GM12878 (cell line): ENCODE measurements at regions not wholly inside any gene's neighbourhood (a gene's known extent, or its start where the extent isn't known, plus 50 kb on each side); places are given as distances from the start of the nearest gene placed in this dataset.

ENCODE experiments used
- ATAC-seq: fragments of 200-7000 bp; cut with Tn5 transposase; 3 replicates; pipeline ENCODE4 v1.9.1; 2020; ENCODE audit warnings: mild to moderate bottlenecking, moderate library complexity
- BruUV-seq: library from RNA; stranded (reverse); fragments of 400-500 nt; replicated peaks from 2 replicates; lab custom pipeline; 2021; lab: Mats Ljungman, UMichigan
- CTCF ChIA-PET: fragments of 300-600 bp; sonication (Branson Sonifier 250); formaldehyde crosslinking; extraction: SDS; loops from one replicate; lab custom pipeline; 2021; ENCODE audit warnings: inconsistent platforms; lab: Yijun Ruan, JAX
- POLR2A ChIA-PET: fragments of 350-600 bp; formaldehyde crosslinking; extraction: SDS; loops from one replicate; lab custom pipeline; 2021; ENCODE audit warnings: inconsistent platforms; lab: Charles Lee
- RAD21 ChIA-PET: fragments of 300-600 bp; sonication (Branson Sonifier 250); formaldehyde crosslinking; loops from one replicate; lab custom pipeline; 2023; ENCODE audit warnings: antibody characterized with exemption; ENCODE audit not compliant: unreplicated experiment; lab: Charles Lee
- SMC1A ChIA-PET: fragments of 300-600 bp; sonication (Branson Sonifier 250); formaldehyde crosslinking; loops from one replicate; lab custom pipeline; 2023; ENCODE audit not compliant: unreplicated experiment, uncharacterized antibody; lab: Charles Lee
- DNase-seq: peaks from one replicate; pipeline ENCODE4 v3.0.0-alpha.2; 2011; ENCODE audit warnings: low read depth, low spot score
- FAIRE-seq: peaks from 3 replicates; lab custom pipeline; 2011; peaks lifted over from hg19 to GRCh38; lab: Jason Lieb, UNC
- H2AFZ ChIP-seq: 2 replicates; pipeline ENCODE4 v1.6.0; 2011; ENCODE audit warnings: low read depth, low read length, control low read depth; ENCODE audit not compliant: control insufficient read depth
- H3K27ac ChIP-seq: 2 replicates; pipeline ENCODE4 v1.5.1; 2011; ENCODE audit warnings: control low read depth; ENCODE audit not compliant: control insufficient read depth, insufficient read depth
- H3K27me3 ChIP-seq, 2 experiments: replicated peaks in 1 of 2; 2 replicates each; pipeline versions ENCODE4 v1.6.0 to v1.6.1; 2011; ENCODE audit warnings: low read length in 1 of 2; ENCODE audit not compliant: control insufficient read depth in 2 of 2, insufficient read depth in 2 of 2
- H3K36me3 ChIP-seq, 2 experiments: 2 replicates each; pipeline ENCODE4 v1.5.1; 2011; ENCODE audit warnings: low read length in 1 of 2; ENCODE audit not compliant: control insufficient read depth in 2 of 2, insufficient read depth in 2 of 2
- H3K4me1 ChIP-seq: 2 replicates; pipeline ENCODE4 v1.6.1; 2011; ENCODE audit warnings: mild to moderate bottlenecking, low read length, moderate library complexity, mixed read lengths; ENCODE audit not compliant: control insufficient read depth, insufficient read depth
- H3K4me2 ChIP-seq: 2 replicates; pipeline ENCODE4 v1.6.0; 2011; ENCODE audit warnings: control low read depth; ENCODE audit not compliant: control insufficient read depth, insufficient read depth
- H3K4me3 ChIP-seq: fragments of 200-600 bp; sonication (generic); 2 replicates; pipeline ENCODE4 v1.5.1; 2016
- H3K79me2 ChIP-seq: 2 replicates; pipeline ENCODE4 v1.6.0; 2011; ENCODE audit warnings: low read length; ENCODE audit not compliant: control insufficient read depth, insufficient read depth
- H3K9ac ChIP-seq: 2 replicates; pipeline ENCODE4 v1.8.0; 2011; ENCODE audit warnings: low read length, control low read depth, mixed read lengths; ENCODE audit not compliant: control insufficient read depth, insufficient read depth
- H3K9me3 ChIP-seq: replicated peaks from 3 replicates; pipeline ENCODE4 v1.5.1; 2011; ENCODE audit warnings: mild to moderate bottlenecking, low read length; ENCODE audit not compliant: control insufficient read depth, insufficient read depth
- H4K20me1 ChIP-seq: 2 replicates; pipeline ENCODE4 v1.6.0; 2011; ENCODE audit not compliant: control insufficient read depth, insufficient read depth
- CBFB ChIP-seq: IDR thresholded peaks from 2 replicates; pipeline ENCODE4 v1.6.1; 2016; ENCODE audit warnings: antibody characterized with exemption, low read depth
- FOXK2 ChIP-seq: fragments of 450-650 bp; IDR thresholded peaks from 2 replicates; pipeline ENCODE4 v1.6.1; 2017; ENCODE audit warnings: mild to moderate bottlenecking, moderate library complexity
- PAX8 ChIP-seq: fragments of 450-650 bp; IDR thresholded peaks from 2 replicates; pipeline ENCODE4 v1.6.1; 2017; ENCODE audit warnings: mild to moderate bottlenecking, moderate library complexity
- SMAD5 ChIP-seq: IDR thresholded peaks from 2 replicates; pipeline ENCODE4 v1.6.1; 2016; ENCODE audit warnings: antibody characterized with exemption, low read depth
- STAT1 ChIP-seq: fragments of 450-650 bp; conservative IDR thresholded peaks from 2 replicates; pipeline ENCODE4 v1.6.1; 2014; ENCODE audit warnings: antibody characterized with exemption, mild to moderate bottlenecking
- SUPT20H ChIP-seq: IDR thresholded peaks from 2 replicates; pipeline ENCODE4 v1.6.1; 2011; ENCODE audit warnings: low read depth, mild to moderate bottlenecking, low read length, moderate library complexity, borderline replicate concordance; ENCODE audit not compliant: control insufficient read depth
- ZNF207 ChIP-seq: fragments of 450-650 bp; IDR thresholded peaks from 2 replicates; pipeline ENCODE4 v1.6.1; 2014; ENCODE audit warnings: antibody characterized with exemption, mild to moderate bottlenecking, borderline replicate concordance
- ZNF24 ChIP-seq: fragments of 450-650 bp; IDR thresholded peaks from 2 replicates; pipeline ENCODE4 v1.6.1; 2017; ENCODE audit warnings: antibody characterized with exemption, mild to moderate bottlenecking
- ZNF274 ChIP-seq: IDR thresholded peaks from one replicate; pipeline ENCODE4 v1.8.0; 2011; ENCODE audit not compliant: insufficient read length, insufficient read depth
- WGBS: methylation state at CpG from one replicate; pipeline ENCODE4 v1.1.6; 2016; ENCODE audit warnings: low lambda C conversion rate; ENCODE audit not compliant: insufficient replicate concordance, insufficient coverage; ENCODE audit errors: missing lambda C conversion rate; 5-methylcytosine and 5-hydroxymethylcytosine counted together
- in situ Hi-C: fragments of 300-500 bp; cut with MboI; formaldehyde crosslinking; loops from 9 replicates; pipeline ENCODE4 v1.14.3; 2018; ENCODE audit warnings: mixed read lengths
- intact Hi-C: fragments of 100-400 bp; cut with micrococcal nuclease; formaldehyde crosslinking; loops from one replicate; pipeline ENCODE4 v1.14.2; 2022; ENCODE audit not compliant: unreplicated experiment
- TF ChIP-seq, protein P1 (sequence below): IDR thresholded peaks from 2 replicates; pipeline ENCODE4 v1.6.1; 2011; ENCODE audit warnings: low read depth, mild to moderate bottlenecking, low read length, moderate library complexity, borderline replicate concordance; ENCODE audit errors: extremely low read depth
- TF ChIP-seq, protein P2 (sequence below): IDR thresholded peaks from 2 replicates; pipeline ENCODE4 v1.6.1; 2011; ENCODE audit warnings: borderline replicate concordance, low read depth, mild to moderate bottlenecking, moderate library complexity, low read length; ENCODE audit not compliant: insufficient read depth, poor library complexity, severe bottlenecking

DNA sequence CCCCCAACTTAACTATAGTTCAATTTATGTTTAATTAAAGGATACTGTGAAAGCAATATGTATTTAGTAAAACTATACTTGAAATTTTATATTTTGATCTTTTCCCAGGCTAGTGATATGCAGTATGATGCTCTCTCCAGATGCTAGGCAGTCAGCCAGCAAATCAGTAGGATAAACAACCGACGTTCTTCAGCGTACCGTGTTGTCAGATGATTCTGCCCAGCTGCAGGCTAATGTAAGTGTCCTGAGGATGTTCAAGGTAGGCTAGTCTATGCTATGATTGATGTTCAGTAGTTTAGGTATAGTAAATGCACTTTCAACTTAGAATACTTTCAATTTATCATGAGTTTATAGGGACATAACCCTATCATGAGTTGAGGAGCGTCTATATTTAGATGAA, 762.6 kb downstream of the MRPL39 start:
- H3K27me3 ChIP-seq = no peaks in the 10 kb centered on the region
- no peak overlapping the region for H3K9ac ChIP-seq
- ATAC-seq = no peak
- no TSS peak for BruUV-seq
- 53% methylated on average over 5 of the region's 5 CpGs for WGBS
- RAD21 ChIA-PET = no interaction called here
- POLR2A ChIA-PET = no interaction called here
- no peak overlapping the region for H3K4me2 ChIP-seq
- no peak for FAIRE-seq
- SMC1A ChIA-PET = no interaction called here
- no peak overlapping the region for H3K27ac ChIP-seq
- no peaks in the 10 kb centered on the region for H3K4me1 ChIP-seq
- no peaks in the 10 kb centered on the region for H3K79me2 ChIP-seq
- no peak overlapping the region for H3K4me3 ChIP-seq
- intact Hi-C loops (no loop called here), in situ Hi-C loops (no loop called here)
- H4K20me1 ChIP-seq = no peaks in the 10 kb centered on the region
- CTCF ChIA-PET = no interaction called here
- H3K36me3 ChIP-seq = no peaks in the 10 kb centered on the region
- no peak for DNase-seq
- no peaks in the 10 kb centered on the region for H3K9me3 ChIP-seq
- H2AFZ ChIP-seq = no peak overlapping the region
- TF ChIP-seq SMAD5 = no peak
- no peak for TF ChIP-seq PAX8

DNA sequence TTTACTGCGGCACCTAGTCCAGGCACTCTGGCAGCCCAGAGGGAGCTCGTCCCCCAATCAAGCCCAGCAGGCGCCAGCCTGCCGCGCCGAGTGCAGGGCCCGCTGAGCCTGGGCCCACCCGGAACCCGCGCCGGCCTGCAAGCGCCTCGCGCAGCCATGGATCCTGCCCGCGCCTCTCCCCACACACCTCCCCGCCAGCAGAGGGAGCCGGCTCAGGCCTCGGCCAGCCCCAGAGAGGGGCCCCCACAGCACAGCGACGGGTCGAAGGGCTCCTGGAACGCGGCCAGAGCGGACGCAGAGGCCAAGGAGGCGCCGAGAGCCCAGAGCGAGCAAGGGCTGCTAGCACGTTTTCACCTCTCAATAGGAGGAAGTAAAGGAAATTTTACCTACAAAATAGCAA, 767.0 kb downstream of the MRPL39 start:
- FAIRE-seq = no peak

More for the DNA sequence above, 767.0 kb downstream of the MRPL39 start:
- POLR2A ChIA-PET = no interaction called here
- H3K79me2 ChIP-seq = no peaks in the 10 kb centered on the region
- no peaks in the 10 kb centered on the region for H4K20me1 ChIP-seq
- no peak overlapping the region for H2AFZ ChIP-seq
- no peaks in the 10 kb centered on the region for H3K27me3 ChIP-seq
- no peaks in the 10 kb centered on the region for H3K4me1 ChIP-seq
- H3K9me3 ChIP-seq = no peaks in the 10 kb centered on the region
- DNase-seq (no peak), ATAC-seq (no peak)
- H3K36me3 ChIP-seq = no peaks in the 10 kb centered on the region
- TF ChIP-seq FOXK2 (no peak), STAT1 (no peak), CBFB (no peak), ZNF24 (no peak), ZNF207 (no peak), SUPT20H (no peak), ZNF274 (no peak)
- TF ChIP-seq, protein P1, sequence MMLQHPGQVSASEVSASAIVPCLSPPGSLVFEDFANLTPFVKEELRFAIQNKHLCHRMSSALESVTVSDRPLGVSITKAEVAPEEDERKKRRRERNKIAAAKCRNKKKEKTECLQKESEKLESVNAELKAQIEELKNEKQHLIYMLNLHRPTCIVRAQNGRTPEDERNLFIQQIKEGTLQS = no peak
- TF ChIP-seq, protein P2, sequence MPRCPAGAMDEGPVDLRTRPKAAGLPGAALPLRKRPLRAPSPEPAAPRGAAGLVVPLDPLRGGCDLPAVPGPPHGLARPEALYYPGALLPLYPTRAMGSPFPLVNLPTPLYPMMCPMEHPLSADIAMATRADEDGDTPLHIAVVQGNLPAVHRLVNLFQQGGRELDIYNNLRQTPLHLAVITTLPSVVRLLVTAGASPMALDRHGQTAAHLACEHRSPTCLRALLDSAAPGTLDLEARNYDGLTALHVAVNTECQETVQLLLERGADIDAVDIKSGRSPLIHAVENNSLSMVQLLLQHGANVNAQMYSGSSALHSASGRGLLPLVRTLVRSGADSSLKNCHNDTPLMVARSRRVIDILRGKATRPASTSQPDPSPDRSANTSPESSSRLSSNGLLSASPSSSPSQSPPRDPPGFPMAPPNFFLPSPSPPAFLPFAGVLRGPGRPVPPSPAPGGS = no peak
- in situ Hi-C loops = no loop called here
- RAD21 ChIA-PET = interaction anchor here (0.6 kb wide), 1 partner anchor 23 kb away, joined by 3 read pairs; no protein-coding TSS in a partner anchor
- no TSS peak for BruUV-seq
- intact Hi-C loops = no loop called here
- H3K9ac ChIP-seq = no peak overlapping the region
- no peak overlapping the region for H3K4me2 ChIP-seq
- 83% methylated on average over 29 of the region's 30 CpGs for WGBS
- H3K4me3 ChIP-seq = no peak overlapping the region
- CTCF ChIA-PET = no interaction called here
- H3K27ac ChIP-seq = no peak overlapping the region
- SMC1A ChIA-PET = interaction anchor here (0.6 kb wide), 1 partner anchor 108 kb away, joined by 3 read pairs; no protein-coding TSS in a partner anchor
